Thyroid gland (tissue), 4 donors: ENCODE measurements at regions not wholly inside any gene's neighbourhood (a gene's known extent, or its start where the extent isn't known, plus 50 kb on each side); places are given as distances from the start of the nearest gene placed in this dataset.

Experiments
- CTCF ChIP-seq, 6 experiments: fragments of 200-600 bp in 3 of 6; fragments of 450-650 bp in 3 of 6; sonication (generic) in 3 of 6; IDR thresholded peaks; one replicate each; pipeline ENCODE4 v1.5.1; 2016 to 2019; ENCODE audit warnings: antibody characterized with exemption in 6 of 6, mild to moderate bottlenecking in 2 of 6, inconsistent platforms in 1 of 6, moderate library complexity in 1 of 6
- POLR2A ChIP-seq, 2 donors: fragments of 450-650 bp; IDR thresholded peaks; one replicate each; pipeline ENCODE4 v1.6.1; 2017; ENCODE audit warnings: antibody characterized with exemption in 2 of 2, mild to moderate bottlenecking in 2 of 2, moderate library complexity in 1 of 2

- TF ChIP-seq CTCF (IDR thresholded peaks at IDR 0.05) (no peak), POLR2A (IDR thresholded peaks at IDR 0.05) (no peak)
These were observed 533.5 kb upstream of the ZNF385D start for GRCh38 chr3:22284559-22284958.
